Right lobe of liver (tissue), 6 donors: ENCODE measurements at regions not wholly inside any gene's neighbourhood (a gene's known extent, or its start where the extent isn't known, plus 50 kb on each side); places are given as distances from the start of the nearest gene placed in this dataset.

Experiments used
- ATAC-seq, 4 donors: fragments of 200-7000 bp; cut with Tn5 transposase; one replicate each; pipeline ENCODE4 v1.9.1; 2020; ENCODE audit warnings: mild to moderate bottlenecking in 4 of 4, moderate library complexity in 4 of 4
- DNase-seq, 3 donors: peaks; one replicate each; pipeline ENCODE4 v3.0.0-alpha.2; 2020
- H3K27ac ChIP-seq, 3 donors: fragments of 200-600 bp; one replicate each; pipeline ENCODE4 v1.8.0; 2022
- H3K27me3 ChIP-seq, 2 donors: fragments of 200-600 bp; one replicate each; pipeline ENCODE4 v1.8.0; 2022
- H3K36me3 ChIP-seq, 4 donors: fragments of 200-600 bp; sonication (generic) in 1 of 4; one replicate each; pipeline versions ENCODE4 v1.5.1 to v1.8.0; 2017 to 2022; ENCODE audit warnings: control low read depth in 1 of 4
- H3K4me1 ChIP-seq, 4 donors: fragments of 200-600 bp; sonication (generic) in 1 of 4; one replicate each; pipeline versions ENCODE4 v1.5.1 to v1.8.0; 2017 to 2022; ENCODE audit warnings: control low read depth in 1 of 4
- H3K4me3 ChIP-seq, 3 donors: fragments of 200-600 bp; one replicate each; pipeline ENCODE4 v1.8.0; 2022
- H3K9me3 ChIP-seq, 4 donors: fragments of 200-600 bp; sonication (generic) in 1 of 4; one replicate each; pipeline versions ENCODE4 v1.5.1 to v1.8.0; 2017 to 2022; ENCODE audit warnings: control low read depth in 1 of 4
- POLR2A ChIP-seq: fragments of 450-650 bp; IDR thresholded peaks from one replicate; pipeline ENCODE4 v1.6.1; 2017; ENCODE audit warnings: antibody characterized with exemption, mild to moderate bottlenecking
- WGBS: methylation state at CpG from one replicate; pipeline ENCODE4 v1.1.6; 2018; ENCODE audit warnings: low coverage, low lambda C conversion rate; ENCODE audit not compliant: insufficient coverage; ENCODE audit errors: missing lambda C conversion rate; 5-methylcytosine and 5-hydroxymethylcytosine counted together
- intact Hi-C, 2 donors: fragments of 100-400 bp; cut with DNase I; formaldehyde crosslinking; loops; one replicate each; pipeline versions ENCODE4 v1.11.2 to v1.14.1; 2022
- TF ChIP-seq, protein P1 (sequence below), 4 donors: fragments of 200-600 bp in 3 of 4; fragments of 450-650 bp in 1 of 4; IDR thresholded peaks; one replicate each; pipeline versions ENCODE4 v1.5.1 to v1.8.0; 2016 to 2022; ENCODE audit warnings: antibody characterized with exemption in 4 of 4, mild to moderate bottlenecking in 2 of 4
- donor health status: DM: no; HTN: yes; CAD: no.
- donor health status: DM: no; HTN: no; CAD: no.
- donor health status: DM: no; HTN: no; CAD: no.
- donor health status: DM: no; HTN: yes; CAD: no.
- donor health status: DM: no; HTN: yes; CAD: no.

GRCh38 chr9:3750321-3750720, 224.5 kb upstream of the RFX3 start:
- Histone ChIP-seq H3K9me3 (no peaks in the 10 kb centered on the region), H3K36me3 (no peaks in the 10 kb centered on the region), H3K4me3 (no peak overlapping the region), H3K27ac (no peak overlapping the region), H3K4me1 (no peaks in the 10 kb centered on the region), H3K27me3 (no peaks in the 10 kb centered on the region)
- intact Hi-C loops, result no loop called here
- ATAC-seq (no peak), DNase-seq (no peak)
- 84% methylated on average over 5 of the region's 5 CpGs for WGBS
- TF ChIP-seq, protein P1, sequence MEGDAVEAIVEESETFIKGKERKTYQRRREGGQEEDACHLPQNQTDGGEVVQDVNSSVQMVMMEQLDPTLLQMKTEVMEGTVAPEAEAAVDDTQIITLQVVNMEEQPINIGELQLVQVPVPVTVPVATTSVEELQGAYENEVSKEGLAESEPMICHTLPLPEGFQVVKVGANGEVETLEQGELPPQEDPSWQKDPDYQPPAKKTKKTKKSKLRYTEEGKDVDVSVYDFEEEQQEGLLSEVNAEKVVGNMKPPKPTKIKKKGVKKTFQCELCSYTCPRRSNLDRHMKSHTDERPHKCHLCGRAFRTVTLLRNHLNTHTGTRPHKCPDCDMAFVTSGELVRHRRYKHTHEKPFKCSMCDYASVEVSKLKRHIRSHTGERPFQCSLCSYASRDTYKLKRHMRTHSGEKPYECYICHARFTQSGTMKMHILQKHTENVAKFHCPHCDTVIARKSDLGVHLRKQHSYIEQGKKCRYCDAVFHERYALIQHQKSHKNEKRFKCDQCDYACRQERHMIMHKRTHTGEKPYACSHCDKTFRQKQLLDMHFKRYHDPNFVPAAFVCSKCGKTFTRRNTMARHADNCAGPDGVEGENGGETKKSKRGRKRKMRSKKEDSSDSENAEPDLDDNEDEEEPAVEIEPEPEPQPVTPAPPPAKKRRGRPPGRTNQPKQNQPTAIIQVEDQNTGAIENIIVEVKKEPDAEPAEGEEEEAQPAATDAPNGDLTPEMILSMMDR (IDR thresholded peaks at IDR 0.05), result no peak
- no peak for TF ChIP-seq POLR2A

- TF ChIP-seq, protein P1 (IDR thresholded peaks at IDR 0.05), result no peak
- no peak for TF ChIP-seq POLR2A
- WGBS, result 32% methylated on average over 1 of the region's 1 CpG
- Histone ChIP-seq H3K27me3 (no peaks in the 10 kb centered on the region), H3K9me3 (no peaks in the 10 kb centered on the region), H3K27ac (no peak overlapping the region), H3K4me1 (no peaks in the 10 kb centered on the region), H3K36me3 (no peaks in the 10 kb centered on the region), H3K4me3 (no peak overlapping the region)
- DNase-seq (no peak), ATAC-seq (peak in 1 of 4 donors; percentile 22)
- intact Hi-C loops, result no loop called here
These were observed 220.8 kb upstream of the RFX3 start for GRCh38 chr9:3746296-3747275.

DNA sequence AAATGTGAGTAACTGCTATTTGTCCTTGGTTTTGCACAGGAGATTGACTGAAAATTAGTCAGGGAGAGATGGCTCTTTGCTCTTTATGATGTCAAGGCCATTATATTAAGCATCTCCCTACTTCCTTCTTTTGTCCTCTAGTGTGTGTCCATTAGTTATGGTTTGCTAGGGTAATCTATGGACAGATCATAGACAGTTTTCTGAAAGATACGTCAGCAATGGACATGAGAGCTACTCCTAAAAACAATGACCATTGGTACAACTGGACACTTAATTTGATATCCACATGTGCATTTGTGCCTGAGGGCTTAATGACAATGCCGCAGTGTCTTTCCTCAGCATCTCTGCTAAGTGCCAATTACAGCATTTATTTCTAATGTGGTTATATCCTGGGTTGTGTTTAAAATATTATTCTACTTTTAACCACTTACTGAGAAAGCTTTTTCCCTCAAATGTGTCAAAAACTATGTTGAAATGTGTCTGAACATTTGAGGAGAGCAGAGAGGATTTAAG, 218.2 kb upstream of the RFX3 start:
- TF ChIP-seq, protein P1 (IDR thresholded peaks at IDR 0.05), result no peak
- TF ChIP-seq POLR2A, result no peak
- ATAC-seq (no peak), DNase-seq (no peak)
- no peak overlapping the region for H3K27ac ChIP-seq
- H3K4me1 ChIP-seq, result no peaks in the 10 kb centered on the region
- H3K4me3 ChIP-seq, result no peak overlapping the region
- WGBS, result 76% methylated on average over 2 of the region's 2 CpGs
- no peaks in the 10 kb centered on the region for H3K27me3 ChIP-seq
- no peaks in the 10 kb centered on the region for H3K9me3 ChIP-seq
- H3K36me3 ChIP-seq, result no peaks in the 10 kb centered on the region
- intact Hi-C loops, result no loop called here

DNA sequence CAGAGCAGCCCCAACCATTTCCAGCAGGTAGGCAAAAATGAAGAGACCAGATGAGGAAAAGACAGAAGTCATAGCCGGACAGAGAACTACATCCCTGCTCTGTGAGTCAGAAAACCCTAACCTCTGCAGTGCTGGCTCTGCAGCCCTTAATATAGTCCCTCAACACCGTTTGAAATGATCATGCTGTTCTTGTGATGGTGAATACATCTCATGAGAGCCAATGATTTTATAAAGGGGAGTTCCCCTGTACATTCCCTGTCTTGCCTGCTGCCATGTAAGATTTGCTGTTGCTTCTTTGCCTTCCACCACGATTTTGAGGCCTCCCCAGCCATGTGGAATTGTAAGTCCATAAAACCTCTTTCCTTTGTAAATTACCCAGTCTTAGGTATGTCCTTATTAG, 216.8 kb upstream of the RFX3 start:
- ATAC-seq, result no peak
- H3K27ac ChIP-seq, result no peak overlapping the region
- DNase-seq, result no peak
- WGBS, result 46% methylated on average over 3 of the region's 3 CpGs
- TF ChIP-seq POLR2A, result no peak
- TF ChIP-seq, protein P1 (IDR thresholded peaks at IDR 0.05), result no peak
- H3K27me3 ChIP-seq, result no peaks in the 10 kb centered on the region
- no peak overlapping the region for H3K4me3 ChIP-seq
- H3K9me3 ChIP-seq, result no peaks in the 10 kb centered on the region
- no peaks in the 10 kb centered on the region for H3K4me1 ChIP-seq
- intact Hi-C loops, result no loop called here
- no peaks in the 10 kb centered on the region for H3K36me3 ChIP-seq
